ENCODE measurements at regions not wholly inside any gene's neighbourhood (a gene's known extent, or its start where the extent isn't known, plus 50 kb on each side); places are given as distances from the start of the nearest gene placed in this dataset.

DNA sequence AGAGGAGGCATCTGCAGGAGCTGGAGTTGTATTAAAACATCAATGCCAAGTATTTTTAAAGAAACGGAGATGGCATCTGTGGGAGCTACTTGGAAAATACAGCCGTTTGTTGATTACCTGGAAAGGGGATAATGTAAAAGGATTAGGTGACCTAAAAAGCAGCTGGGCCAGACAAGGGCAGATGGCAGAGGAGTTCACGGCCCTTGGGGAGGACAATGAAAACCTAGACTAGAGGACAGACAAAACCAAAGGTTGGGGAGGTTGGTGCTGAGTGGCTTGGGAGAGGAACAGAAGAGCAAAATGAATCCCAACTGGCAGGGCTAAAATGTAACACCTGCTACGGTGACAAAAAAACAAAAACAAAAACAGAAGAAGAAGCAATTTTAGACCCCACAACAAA, 260.5 kb upstream of the JARID2 start:
- TF ChIP-seq ATF1 (CRISPR knock-in tag; IDR thresholded peaks at IDR 0.05) (no peak), FOXJ3 (CRISPR knock-in tag; IDR thresholded peaks at IDR 0.05; ENCODE audit: borderline replicate concordance) (no peak), TP53 (CRISPR knock-in tag; IDR thresholded peaks at IDR 0.05) (no peak)
